Brain microvascular endothelial cell (primary cell): ENCODE measurements at regions not wholly inside any gene's neighbourhood (a gene's known extent, or its start where the extent isn't known, plus 50 kb on each side); places are given as distances from the start of the nearest gene placed in this dataset.

ENCODE experiments used
- DNase-seq: peaks from one replicate; pipeline ENCODE4 v3.0.0-alpha.2; 2020
- H3K27ac ChIP-seq: fragments of 250-450 bp; sonication (Bioruptor Pico); 2 replicates; pipeline ENCODE4 v1.5.1; 2020; ENCODE audit warnings: mild to moderate bottlenecking, moderate library complexity
- H3K27me3 ChIP-seq: fragments of 250-450 bp; sonication (Bioruptor Pico); replicated peaks from 2 replicates; pipeline ENCODE4 v1.5.1; 2020; ENCODE audit warnings: mild to moderate bottlenecking
- H3K36me3 ChIP-seq: fragments of 250-450 bp; sonication (Bioruptor Pico); replicated peaks from 2 replicates; pipeline ENCODE4 v1.5.1; 2020; ENCODE audit warnings: mild to moderate bottlenecking
- H3K4me3 ChIP-seq: 2 replicates; pipeline ENCODE4 v1.5.1; 2011; ENCODE audit warnings: low read depth, mild to moderate bottlenecking, control low read depth, low read length, moderate library complexity
- in situ Hi-C: cut with HindIII; loops from 2 replicates; pipeline ENCODE4 v1.10.0; 2017; ENCODE audit warnings: low sequenced_read_pairs, low pct_ligation_motif_present
- TF ChIP-seq, protein P1 (sequence below): IDR thresholded peaks from 2 replicates; pipeline ENCODE4 v1.5.1; 2011; ENCODE audit warnings: low read depth, mild to moderate bottlenecking, moderate library complexity, low read length, control low read depth, inconsistent platforms; ENCODE audit errors: missing control alignments

DNA sequence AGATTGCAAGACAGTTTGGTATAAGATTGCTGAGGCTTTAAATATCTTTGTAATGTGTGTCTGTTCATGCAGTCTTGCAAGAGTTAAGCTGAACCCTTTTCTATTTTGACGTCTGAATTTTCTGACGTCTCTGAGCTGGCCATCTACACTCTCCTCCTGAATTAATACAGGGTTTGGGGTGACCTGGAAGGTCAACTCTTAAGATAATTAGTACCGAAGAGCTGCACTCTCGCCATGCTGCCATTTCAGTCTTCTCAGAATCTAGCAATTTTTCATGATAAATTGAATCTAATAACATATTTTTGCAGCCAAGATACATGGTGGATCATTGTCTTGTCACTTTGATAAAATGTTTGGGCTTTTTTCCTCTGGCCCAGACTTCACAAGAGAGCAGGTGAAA lies 1245.2 kb upstream of the CELF4 start:
- Histone ChIP-seq H3K27me3 (no peaks in the 10 kb centered on the region), H3K4me3 (no peak overlapping the region), H3K27ac (no peak overlapping the region), H3K36me3 (no peaks in the 10 kb centered on the region)
- in situ Hi-C loops, result no loop called here
- DNase-seq, result no peak
- TF ChIP-seq, protein P1, sequence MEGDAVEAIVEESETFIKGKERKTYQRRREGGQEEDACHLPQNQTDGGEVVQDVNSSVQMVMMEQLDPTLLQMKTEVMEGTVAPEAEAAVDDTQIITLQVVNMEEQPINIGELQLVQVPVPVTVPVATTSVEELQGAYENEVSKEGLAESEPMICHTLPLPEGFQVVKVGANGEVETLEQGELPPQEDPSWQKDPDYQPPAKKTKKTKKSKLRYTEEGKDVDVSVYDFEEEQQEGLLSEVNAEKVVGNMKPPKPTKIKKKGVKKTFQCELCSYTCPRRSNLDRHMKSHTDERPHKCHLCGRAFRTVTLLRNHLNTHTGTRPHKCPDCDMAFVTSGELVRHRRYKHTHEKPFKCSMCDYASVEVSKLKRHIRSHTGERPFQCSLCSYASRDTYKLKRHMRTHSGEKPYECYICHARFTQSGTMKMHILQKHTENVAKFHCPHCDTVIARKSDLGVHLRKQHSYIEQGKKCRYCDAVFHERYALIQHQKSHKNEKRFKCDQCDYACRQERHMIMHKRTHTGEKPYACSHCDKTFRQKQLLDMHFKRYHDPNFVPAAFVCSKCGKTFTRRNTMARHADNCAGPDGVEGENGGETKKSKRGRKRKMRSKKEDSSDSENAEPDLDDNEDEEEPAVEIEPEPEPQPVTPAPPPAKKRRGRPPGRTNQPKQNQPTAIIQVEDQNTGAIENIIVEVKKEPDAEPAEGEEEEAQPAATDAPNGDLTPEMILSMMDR, result no peak

DNA sequence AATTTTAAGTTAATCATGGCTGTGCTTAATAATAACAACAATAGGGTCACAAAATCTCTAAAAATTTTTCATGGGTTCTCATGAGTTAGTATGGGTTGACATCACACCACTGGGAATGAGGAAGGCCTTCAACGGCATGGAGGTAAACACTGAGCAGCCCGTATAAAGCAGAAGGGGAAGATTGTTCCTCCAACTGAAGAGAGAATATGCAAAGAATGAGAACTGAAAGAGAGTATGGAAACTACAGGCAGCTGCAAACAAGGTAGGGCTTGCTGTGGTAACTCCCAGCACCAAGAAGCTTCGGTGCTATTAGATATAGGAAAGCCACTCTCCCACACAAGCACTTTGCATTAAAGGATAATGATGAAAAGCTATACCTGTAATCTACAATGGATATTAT lies 1242.3 kb upstream of the CELF4 start:
- no peaks in the 10 kb centered on the region for H3K27me3 ChIP-seq
- H3K27ac ChIP-seq, result no peak overlapping the region
- no peaks in the 10 kb centered on the region for H3K36me3 ChIP-seq
- DNase-seq, result no peak
- TF ChIP-seq, protein P1, result no peak
- in situ Hi-C loops, result no loop called here
- no peak overlapping the region for H3K4me3 ChIP-seq

DNA sequence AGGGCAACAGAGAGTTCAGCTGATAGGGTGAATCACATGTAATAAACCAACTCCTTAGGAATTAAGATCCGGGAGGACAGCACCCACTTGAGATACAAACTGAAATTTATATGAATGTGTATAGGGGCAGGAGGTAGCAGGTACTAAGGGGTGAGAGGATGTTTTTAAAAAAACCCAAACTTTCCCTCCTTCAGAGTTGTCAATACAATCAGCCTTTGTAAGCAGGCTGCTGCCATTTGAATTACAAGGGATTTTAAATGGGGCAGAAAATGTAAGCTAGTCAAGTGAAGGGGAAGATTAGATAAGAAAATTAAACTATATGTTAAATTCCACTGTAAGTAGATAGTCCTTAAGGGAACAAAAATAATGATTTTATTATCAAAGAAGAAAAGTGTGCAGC lies 1239.7 kb upstream of the CELF4 start:
- in situ Hi-C loops, result no loop called here
- no peaks in the 10 kb centered on the region for H3K36me3 ChIP-seq
- H3K27me3 ChIP-seq, result no peaks in the 10 kb centered on the region
- TF ChIP-seq, protein P1, result no peak
- no peak overlapping the region for H3K4me3 ChIP-seq
- H3K27ac ChIP-seq, result no peak overlapping the region
- DNase-seq, result no peak

DNA sequence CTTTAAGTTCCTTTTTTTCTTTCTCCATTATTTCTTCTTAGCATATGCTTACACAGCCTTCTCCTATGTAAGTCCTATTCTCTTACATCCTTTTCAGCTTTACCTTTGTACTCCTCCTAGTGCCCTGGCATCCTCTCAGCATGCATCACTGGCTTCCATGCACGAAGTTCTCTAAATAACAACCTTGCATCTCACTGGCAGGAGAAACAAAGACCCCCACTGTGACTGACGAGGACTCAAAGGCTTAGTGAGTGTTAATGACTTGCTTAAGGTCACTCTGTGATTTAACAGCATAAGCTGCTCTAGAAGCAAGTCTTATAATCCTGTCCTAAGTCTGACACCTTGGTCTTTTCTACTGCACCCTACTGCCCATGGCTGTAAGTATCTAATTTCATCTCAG lies 1236.0 kb upstream of the CELF4 start:
- TF ChIP-seq, protein P1, result no peak
- in situ Hi-C loops, result no loop called here
- H3K27ac ChIP-seq, result no peak overlapping the region
- no peak overlapping the region for H3K4me3 ChIP-seq
- DNase-seq, result no peak
- H3K27me3 ChIP-seq, result no peaks in the 10 kb centered on the region
- no peaks in the 10 kb centered on the region for H3K36me3 ChIP-seq

DNA sequence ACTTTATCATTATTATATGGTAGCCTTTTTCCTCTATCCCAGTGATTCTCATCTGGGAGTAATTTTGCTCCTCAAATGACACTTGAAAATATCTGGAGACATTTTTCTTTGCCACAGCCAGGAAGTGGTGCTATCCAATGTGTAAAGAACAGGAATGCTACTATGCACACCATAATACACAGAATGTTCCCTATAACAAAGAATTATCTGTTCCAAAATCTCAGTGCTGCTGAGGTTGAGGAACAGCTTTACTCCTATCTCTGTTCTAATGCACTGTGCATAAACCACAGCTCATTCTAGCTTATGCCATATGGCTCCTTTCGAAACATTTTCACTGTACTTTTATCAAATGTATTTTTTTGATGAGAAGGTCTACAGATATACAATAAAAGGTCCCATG lies 1231.2 kb upstream of the CELF4 start:
- no peak for DNase-seq
- no peak overlapping the region for H3K27ac ChIP-seq
- no peaks in the 10 kb centered on the region for H3K36me3 ChIP-seq
- H3K27me3 ChIP-seq, result no peaks in the 10 kb centered on the region
- TF ChIP-seq, protein P1, result no peak
- no peak overlapping the region for H3K4me3 ChIP-seq
- in situ Hi-C loops, result no loop called here

DNA sequence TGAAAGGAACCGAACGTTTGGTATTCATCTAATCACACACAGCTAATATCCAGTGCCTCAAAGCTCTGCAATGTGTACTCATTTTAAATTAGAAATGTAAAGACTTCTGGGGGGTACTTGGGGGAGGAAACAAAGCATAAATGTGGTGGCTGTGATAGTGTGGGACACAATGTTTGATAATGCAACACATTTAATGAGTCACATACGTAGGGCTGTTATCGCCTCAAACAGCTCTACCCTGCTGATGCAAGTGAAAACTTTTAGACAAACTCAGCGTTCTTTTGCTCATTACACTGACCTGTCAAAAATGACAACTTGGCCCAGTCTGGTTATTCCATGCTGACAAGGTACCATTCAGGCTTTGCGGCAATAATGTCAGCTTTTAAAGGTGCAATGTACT lies 1227.1 kb upstream of the CELF4 start:
- TF ChIP-seq, protein P1, result no peak
- Histone ChIP-seq H3K4me3 (no peak overlapping the region), H3K27me3 (no peaks in the 10 kb centered on the region), H3K36me3 (no peaks in the 10 kb centered on the region), H3K27ac (no peak overlapping the region)
- in situ Hi-C loops, result no loop called here
- no peak for DNase-seq
